ENCODE measurements at regions not wholly inside any gene's neighbourhood (a gene's known extent, or its start where the extent isn't known, plus 50 kb on each side); places are given as distances from the start of the nearest gene placed in this dataset.
"Not testable (repeated sequence)": the region's sequence is repeated elsewhere in the genome, so short reads cannot be mapped to it uniquely, and the experiment has no call there.

DNA sequence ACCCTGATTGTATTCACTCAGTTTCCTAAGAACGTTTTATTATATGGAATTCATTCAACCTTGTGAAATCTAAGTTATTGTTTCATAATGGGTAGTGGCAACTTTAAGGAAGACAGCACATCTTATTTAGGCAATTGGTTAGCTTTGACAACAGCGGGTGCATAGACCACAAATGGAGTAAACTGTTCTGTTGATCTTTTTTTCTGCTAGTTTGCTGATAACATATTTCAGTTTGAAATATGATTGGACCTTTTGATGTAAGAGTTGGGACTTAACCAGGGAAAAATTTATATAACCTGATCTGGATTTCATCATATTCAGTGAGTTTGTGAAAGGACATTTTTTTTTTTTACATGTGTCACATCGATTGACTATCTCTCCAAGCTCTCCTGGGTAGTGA lies 151.7 kb downstream of the HLX start:
- H3K4me3 Mint-ChIP-seq = no peak overlapping the region

DNA sequence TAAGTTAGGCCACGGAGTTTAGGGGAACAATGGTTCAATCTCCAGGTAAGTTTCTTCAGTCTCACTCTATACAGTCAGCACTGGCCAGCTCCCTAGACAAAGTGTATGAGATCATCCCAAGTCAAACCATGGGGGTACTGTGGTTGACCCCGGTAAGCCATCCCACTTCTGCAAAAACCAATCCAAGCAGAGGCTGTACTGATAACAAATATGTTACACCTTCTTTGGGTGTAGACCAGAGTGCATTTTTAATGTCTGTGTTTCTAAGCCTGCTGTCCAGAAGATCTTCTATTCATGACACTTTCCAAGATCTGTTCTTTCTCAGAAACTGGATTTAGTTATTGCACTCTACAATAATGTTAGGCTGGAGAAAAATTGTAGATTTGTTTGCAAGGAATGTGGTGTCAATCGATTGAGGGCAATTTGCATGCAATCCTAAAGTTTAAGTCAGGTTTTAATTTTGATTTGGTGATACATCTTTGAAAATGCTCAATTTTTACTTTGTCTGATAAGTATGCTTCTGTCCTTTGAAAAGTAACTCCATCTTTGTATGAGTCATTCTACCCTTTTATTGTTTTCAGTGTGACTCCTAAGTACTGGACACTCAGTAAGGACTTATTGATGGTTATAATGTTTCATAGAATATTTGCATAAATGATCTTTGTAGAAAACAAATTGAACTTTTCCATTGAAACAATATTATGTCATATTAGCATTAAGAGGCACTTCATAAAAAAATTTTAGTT lies 152.4 kb downstream of the HLX start:
- H3K36me3 Mint-ChIP-seq = no peaks in the 10 kb centered on the region
- H3K4me3 Mint-ChIP-seq = no peak overlapping the region
- H3K27me3 Mint-ChIP-seq = no peaks in the 10 kb centered on the region
- no peaks in the 10 kb centered on the region for H3K9me3 Mint-ChIP-seq (ENCODE audit: low read depth)
- no peak overlapping the region for H3K27ac Mint-ChIP-seq
- no peaks in the 10 kb centered on the region for H3K4me1 Mint-ChIP-seq (ENCODE audit: low read depth)

More for the DNA sequence above, 151.7 kb downstream of the HLX start:
- H3K27me3 Mint-ChIP-seq = no peaks in the 10 kb centered on the region
- no peaks in the 10 kb centered on the region for H3K4me1 Mint-ChIP-seq (ENCODE audit: low read depth)
- no peak overlapping the region for H3K27ac Mint-ChIP-seq
- no peaks in the 10 kb centered on the region for H3K36me3 Mint-ChIP-seq
- H3K9me3 Mint-ChIP-seq (ENCODE audit: low read depth) = no peaks in the 10 kb centered on the region

DNA sequence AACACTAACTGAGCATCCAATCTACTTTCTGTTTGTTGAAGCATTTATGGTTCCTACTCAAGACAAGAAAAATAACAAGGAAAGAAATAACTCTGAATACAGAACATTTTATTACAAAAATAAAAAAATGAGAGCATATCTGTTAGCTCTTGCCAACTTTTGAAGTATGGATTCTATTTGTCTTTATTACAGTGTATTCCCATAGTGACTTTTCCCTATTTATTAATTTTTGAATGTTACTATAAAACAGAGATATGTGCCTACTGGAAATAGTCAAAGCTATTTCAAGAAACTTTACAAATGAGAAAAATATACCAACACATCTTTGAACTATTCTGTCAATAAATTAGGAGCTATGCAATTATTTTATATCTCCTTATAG lies 153.0 kb downstream of the HLX start:
- Mint-ChIP-seq H3K4me3 (no peak overlapping the region), H3K36me3 (no peaks in the 10 kb centered on the region), H3K9me3 (ENCODE audit: low read depth) (no peaks in the 10 kb centered on the region), H3K27me3 (no peaks in the 10 kb centered on the region), H3K27ac (no peak overlapping the region), H3K4me1 (ENCODE audit: low read depth) (no peaks in the 10 kb centered on the region)

DNA sequence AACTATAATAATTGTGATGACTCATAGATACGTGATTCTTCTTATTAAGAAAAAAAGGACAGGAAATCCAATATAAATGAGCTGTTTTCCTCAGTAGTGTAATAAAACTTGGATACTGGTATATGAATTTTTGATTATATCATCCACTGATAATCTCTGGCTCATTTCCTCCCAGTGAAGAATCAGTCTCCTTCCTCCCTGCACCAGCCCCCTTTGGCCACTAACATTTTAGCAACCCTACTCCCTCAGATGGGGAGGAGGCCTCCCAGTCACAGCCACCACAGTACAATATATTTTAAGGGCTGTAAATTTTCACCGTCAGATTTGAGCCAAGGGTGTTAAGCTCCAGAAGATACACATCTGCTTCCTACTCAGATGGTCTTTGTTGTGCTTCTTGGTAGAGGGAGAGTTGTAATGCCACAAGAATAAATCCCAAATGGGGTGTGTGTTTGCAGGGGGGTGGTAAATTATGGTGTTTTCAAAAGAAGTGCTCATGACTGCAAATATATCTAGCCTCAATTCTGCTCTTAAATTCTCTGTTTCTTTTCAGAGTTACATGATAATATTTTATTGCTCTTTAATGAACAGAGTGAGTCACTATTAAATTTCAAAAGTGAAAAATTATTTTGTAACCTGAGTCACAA lies 153.5 kb downstream of the HLX start:
- H3K4me3 Mint-ChIP-seq = no peak overlapping the region
- H3K9me3 Mint-ChIP-seq (ENCODE audit: low read depth) = no peaks in the 10 kb centered on the region
- peaks cover 2% of the 10 kb centered on the region for H3K27me3 Mint-ChIP-seq
- no peak overlapping the region for H3K27ac Mint-ChIP-seq
- no peaks in the 10 kb centered on the region for H3K4me1 Mint-ChIP-seq (ENCODE audit: low read depth)
- H3K36me3 Mint-ChIP-seq = no peaks in the 10 kb centered on the region

DNA sequence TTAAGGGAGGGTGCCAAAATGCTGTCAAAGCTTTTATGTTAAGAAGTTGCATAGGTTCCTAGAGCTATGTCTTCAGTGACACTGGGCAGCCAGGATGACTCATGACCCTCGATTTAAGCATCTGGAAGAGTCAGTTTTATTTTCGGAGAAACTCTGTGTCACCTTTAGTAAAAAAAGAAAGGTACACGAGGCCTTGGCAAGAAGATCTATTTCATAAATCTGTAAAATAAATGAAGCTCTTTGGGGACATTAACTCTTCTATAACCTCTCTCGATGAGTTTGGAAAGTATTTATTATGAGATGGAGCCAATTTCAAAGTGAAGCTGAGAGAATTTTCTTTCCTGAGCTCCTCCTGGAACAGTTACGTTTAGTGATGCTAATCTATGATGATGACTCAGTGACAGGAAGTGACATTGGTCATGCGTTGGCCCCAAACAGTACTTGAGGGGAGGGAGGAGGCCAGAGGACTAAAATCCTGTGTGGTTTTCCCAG lies 156.5 kb downstream of the HLX start:
- H3K27ac Mint-ChIP-seq = no peak overlapping the region
- no peaks in the 10 kb centered on the region for H3K4me1 Mint-ChIP-seq (ENCODE audit: low read depth)
- H3K27me3 Mint-ChIP-seq = peaks cover 2% of the 10 kb centered on the region
- H3K9me3 Mint-ChIP-seq (ENCODE audit: low read depth) = no peaks in the 10 kb centered on the region
- H3K4me3 Mint-ChIP-seq = no peak overlapping the region
- H3K36me3 Mint-ChIP-seq = no peaks in the 10 kb centered on the region

DNA sequence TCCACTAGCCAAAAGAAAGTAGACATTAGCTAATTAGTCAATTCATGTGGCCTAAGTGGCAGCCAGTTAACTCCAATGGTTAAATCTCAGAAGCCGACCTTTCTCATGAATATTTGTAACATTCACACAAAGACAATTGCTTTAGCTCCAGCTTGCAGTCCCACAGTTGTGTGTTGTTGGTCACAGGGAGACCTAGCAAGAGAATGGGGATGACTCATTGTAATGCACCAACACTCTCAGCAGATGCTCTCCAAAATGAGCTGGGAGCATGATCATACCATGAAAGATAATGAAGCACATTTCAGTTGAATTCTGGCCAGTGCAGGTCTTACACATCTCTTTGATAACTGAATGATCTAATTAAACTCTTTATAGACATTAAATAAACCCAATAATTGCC lies 160.4 kb downstream of the HLX start:
- Mint-ChIP-seq H3K27ac (no peak overlapping the region), H3K27me3 (peaks cover 6% of the 10 kb centered on the region), H3K36me3 (no peaks in the 10 kb centered on the region), H3K9me3 (ENCODE audit: low read depth) (no peaks in the 10 kb centered on the region), H3K4me3 (no peak overlapping the region), H3K4me1 (ENCODE audit: low read depth) (no peaks in the 10 kb centered on the region)

DNA sequence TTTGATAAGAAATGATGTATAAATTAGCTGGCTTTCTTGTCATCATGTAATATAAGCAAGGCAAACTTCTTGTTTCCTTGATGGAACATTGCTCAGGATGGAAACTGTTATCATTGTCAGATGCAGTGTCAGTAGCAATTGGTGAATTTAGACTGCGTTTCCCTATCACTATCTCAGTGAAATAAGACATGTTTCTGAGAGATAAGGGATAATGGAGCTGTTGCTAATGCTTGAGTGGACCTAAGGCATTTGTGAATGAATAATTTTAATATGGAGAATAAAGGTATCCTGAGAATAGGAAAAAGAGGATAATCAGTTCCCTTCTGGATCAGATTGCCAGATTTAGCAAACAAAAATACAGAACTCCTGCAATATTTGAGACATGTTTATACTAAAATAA lies 160.9 kb downstream of the HLX start:
- Mint-ChIP-seq H3K27me3 (peaks cover 8% of the 10 kb centered on the region), H3K4me3 (no peak overlapping the region), H3K9me3 (ENCODE audit: low read depth) (no peaks in the 10 kb centered on the region), H3K36me3 (no peaks in the 10 kb centered on the region), H3K27ac (no peak overlapping the region), H3K4me1 (ENCODE audit: low read depth) (no peaks in the 10 kb centered on the region)

DNA sequence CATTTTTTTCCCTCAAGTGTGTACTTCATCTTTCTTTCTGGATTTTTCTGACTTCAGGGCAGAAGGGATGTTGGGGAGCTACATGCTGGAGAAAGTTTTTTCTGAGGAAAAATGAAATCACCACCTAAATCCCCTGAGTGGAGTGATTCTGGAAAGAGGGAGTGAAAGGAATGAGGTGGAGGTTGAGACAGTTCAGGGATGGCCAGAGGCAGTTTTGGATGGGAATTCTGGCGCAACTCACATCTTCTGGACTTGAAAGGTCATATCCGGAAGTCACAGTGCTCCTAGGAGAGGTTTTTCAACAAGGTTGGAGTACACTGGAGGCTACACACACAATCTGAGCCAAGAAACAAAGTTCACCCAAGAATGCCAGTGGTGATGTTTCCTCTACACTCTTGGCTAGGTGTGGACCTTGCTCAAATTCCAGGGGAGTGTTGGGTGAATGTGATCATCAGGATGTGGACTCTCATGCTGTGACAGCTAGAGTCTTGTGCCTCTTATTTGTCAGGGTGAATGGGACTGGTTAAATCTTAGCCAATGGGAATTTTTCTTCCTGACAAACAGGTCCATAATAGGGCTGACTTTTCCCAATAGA lies 161.5 kb downstream of the HLX start:
- Mint-ChIP-seq H3K27ac (no peak overlapping the region), H3K9me3 (ENCODE audit: low read depth) (no peaks in the 10 kb centered on the region)

DNA sequence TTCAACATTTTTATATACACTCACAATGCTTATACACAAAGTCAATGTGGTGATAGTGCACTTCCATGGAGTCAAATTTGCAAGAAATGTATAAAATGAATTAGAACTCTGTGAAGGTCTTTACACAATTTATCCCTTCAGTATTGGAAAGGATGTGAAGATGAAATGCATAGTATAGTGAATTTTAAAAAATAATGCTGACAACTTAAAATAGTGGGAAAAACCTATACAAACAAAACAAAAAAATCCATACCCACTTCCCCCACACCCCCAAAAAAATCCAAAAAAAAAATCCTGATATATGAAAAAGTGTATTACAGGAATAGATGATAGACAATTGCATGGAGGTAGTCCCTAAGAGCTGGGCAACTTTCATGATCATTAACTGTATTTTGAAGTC lies 165.3 kb downstream of the HLX start:
- Mint-ChIP-seq H3K36me3 (no peaks in the 10 kb centered on the region), H3K4me1 (ENCODE audit: low read depth) (no peaks in the 10 kb centered on the region), H3K27me3 (peaks cover 7% of the 10 kb centered on the region), H3K9me3 (ENCODE audit: low read depth) (no peaks in the 10 kb centered on the region), H3K27ac (no peak overlapping the region), H3K4me3 (no peak overlapping the region)

More for the DNA sequence above, 161.5 kb downstream of the HLX start:
- peaks cover 9% of the 10 kb centered on the region for H3K27me3 Mint-ChIP-seq
- H3K4me1 Mint-ChIP-seq (ENCODE audit: low read depth) = no peaks in the 10 kb centered on the region
- no peaks in the 10 kb centered on the region for H3K36me3 Mint-ChIP-seq
- no peak overlapping the region for H3K4me3 Mint-ChIP-seq

DNA sequence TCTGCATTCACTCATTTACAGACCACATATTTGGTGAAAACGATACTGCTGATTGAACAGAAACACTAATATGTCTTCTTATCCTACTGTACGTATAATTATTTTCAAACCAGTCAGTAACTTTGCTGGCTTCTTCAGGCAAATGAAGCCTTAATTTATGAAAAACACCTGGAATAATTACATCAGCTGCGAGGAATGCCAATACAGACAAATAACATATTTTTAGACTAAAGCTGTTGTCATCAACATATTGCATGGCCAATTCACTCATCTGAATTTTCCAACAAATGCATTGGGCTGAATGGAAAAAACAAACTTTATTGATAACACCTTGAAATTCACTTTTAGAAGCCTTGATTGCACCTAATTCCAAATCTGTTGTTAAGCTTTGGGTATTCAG lies 165.9 kb downstream of the HLX start:
- Mint-ChIP-seq H3K27me3 (peaks cover 7% of the 10 kb centered on the region), H3K4me3 (no peak overlapping the region), H3K9me3 (ENCODE audit: low read depth) (no peaks in the 10 kb centered on the region), H3K4me1 (ENCODE audit: low read depth) (no peaks in the 10 kb centered on the region), H3K36me3 (no peaks in the 10 kb centered on the region), H3K27ac (no peak overlapping the region)

DNA sequence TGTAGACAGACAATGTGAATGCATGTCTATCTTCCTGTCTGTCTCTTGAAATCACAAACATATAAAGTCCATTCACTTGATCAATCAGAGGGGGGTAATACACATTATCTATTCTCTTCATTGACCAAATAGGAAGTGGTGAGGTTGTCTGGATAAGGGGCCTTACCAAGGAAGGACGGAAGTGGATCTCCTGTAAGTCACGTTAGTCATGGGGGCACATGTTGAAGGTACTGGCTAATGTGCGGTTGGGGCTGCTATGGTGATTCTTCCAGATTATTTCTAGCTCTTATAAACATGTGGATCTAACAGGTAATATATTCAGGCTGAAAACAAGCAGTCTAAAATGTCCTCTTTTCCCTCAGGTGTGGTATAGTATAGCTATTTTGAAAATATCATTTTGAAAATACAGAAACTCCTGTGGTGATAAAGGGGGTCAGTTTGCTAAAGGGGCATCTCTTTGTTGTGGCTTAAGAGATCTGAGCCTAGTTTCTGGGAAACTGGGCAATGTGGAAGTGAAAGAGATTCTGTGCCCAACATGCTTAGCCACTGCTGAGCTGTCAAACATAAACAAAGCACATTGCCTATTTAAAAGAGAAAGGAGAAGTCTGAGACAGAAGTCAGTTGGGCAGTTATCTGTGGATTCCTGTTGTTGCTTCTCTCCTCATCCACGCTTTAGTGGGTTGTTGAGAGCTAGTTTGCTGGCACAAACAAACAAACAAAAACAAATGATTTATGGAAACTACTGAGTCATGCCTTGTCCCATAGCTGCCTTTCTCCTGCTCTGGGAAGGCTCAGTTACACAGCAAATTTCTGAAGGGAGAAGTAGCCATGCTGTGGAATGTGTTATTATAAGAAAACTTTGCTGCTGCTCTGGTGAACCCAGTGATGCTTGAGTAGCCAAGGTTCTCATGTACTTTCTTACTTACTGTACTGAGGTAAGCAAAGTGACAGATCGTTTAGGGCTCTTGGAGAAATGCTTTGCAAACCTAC lies 166.9 kb downstream of the HLX start:
- Mint-ChIP-seq H3K36me3 (no peaks in the 10 kb centered on the region), H3K27ac (no peak overlapping the region), H3K9me3 (ENCODE audit: low read depth) (no peaks in the 10 kb centered on the region), H3K4me3 (no peak overlapping the region), H3K27me3 (peaks cover 7% of the 10 kb centered on the region), H3K4me1 (ENCODE audit: low read depth) (no peaks in the 10 kb centered on the region)

DNA sequence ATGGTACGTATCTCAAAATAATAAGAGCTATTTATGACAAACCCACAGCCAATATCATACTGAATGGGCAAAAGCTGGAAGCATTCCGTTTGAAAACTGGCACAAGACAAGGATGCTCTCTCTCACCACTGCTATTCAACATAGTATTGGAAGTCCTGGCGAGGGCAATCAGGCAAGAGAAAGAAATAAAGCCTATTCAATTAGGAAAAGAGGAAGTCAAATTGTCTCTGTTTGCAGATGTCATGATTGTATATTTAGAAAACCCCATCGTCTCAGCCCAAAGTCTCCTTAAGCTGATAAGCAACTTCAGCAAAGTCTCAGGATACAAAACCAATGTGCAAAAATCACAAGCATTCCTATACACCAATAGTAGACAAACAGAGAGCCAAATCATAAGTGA lies 172.1 kb downstream of the HLX start:
- H3K27ac Mint-ChIP-seq; H3K4me1 Mint-ChIP-seq (ENCODE audit: low read depth); H3K36me3 Mint-ChIP-seq; H3K27me3 Mint-ChIP-seq; H3K9me3 Mint-ChIP-seq (ENCODE audit: low read depth); H3K4me3 Mint-ChIP-seq: not testable (repeated sequence)

DNA sequence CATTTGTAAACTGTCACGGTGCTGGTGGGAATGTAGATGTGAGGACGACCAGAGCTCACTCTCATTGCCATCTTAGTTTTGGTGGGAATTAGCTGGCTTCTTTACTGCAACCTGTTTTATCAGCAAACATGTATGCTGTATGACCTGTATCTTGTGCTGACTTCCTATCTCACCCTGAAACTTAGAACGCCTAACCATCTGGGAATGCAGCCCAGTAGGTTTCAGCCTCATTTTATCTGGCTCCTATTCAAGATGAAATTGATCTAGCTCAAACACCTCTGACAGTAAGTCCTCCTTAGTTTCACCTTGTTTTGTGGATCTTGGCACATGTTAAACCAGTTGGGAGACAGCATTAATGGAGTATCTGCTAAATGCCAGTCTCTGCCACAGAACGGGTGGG lies 174.6 kb downstream of the HLX start:
- Mint-ChIP-seq H3K36me3 (no peaks in the 10 kb centered on the region), H3K27me3 (peaks cover 2% of the 10 kb centered on the region), H3K9me3 (ENCODE audit: low read depth) (no peaks in the 10 kb centered on the region), H3K27ac (no peak overlapping the region), H3K4me3 (no peak overlapping the region), H3K4me1 (ENCODE audit: low read depth) (no peaks in the 10 kb centered on the region)

DNA sequence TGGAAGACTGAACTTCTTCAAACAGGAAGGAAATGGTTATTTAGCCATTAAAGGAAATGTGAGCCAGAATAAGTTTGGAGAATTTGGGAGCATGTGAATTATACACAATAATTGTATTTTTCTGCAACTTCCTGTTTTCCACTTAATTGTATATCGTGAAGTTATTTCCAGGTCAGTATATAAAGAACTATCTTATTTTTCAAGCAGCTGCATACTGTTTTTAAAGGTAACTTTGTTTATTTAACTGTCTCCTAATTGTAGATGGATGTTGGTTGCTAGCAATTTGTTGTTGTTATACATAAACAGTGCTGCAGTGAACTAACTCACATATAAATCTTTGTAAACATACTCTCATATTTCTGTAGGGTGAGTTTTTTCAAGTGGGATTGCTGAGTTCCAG lies 180.3 kb downstream of the HLX start:
- Mint-ChIP-seq H3K36me3 (no peaks in the 10 kb centered on the region), H3K9me3 (ENCODE audit: low read depth) (no peaks in the 10 kb centered on the region), H3K4me1 (ENCODE audit: low read depth) (no peaks in the 10 kb centered on the region), H3K4me3 (no peak overlapping the region), H3K27ac (no peak overlapping the region), H3K27me3 (peaks cover 4% of the 10 kb centered on the region)

DNA sequence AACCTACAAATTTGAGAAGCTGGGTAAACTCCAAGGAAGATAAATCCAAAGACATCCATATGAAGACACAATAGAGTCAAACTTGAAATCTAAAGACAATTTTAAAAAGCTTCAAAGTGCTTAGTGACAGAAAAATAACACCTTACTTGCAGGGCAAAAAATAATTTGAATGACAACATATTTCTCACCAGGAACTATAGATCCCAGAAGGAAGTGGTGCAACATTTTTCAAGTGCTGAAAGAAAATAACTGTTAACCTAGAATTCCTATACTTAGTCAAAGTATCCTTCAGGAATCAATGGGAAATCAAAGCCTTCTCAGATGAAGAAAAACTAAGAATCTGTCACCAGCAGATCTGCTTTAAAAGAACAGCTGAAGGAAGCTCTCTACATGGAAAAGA lies 184.4 kb downstream of the HLX start:
- Mint-ChIP-seq H3K9me3 (ENCODE audit: low read depth) (no peaks in the 10 kb centered on the region), H3K4me3 (no peak overlapping the region), H3K27me3 (peaks cover 2% of the 10 kb centered on the region), H3K27ac (no peak overlapping the region), H3K36me3 (no peaks in the 10 kb centered on the region), H3K4me1 (ENCODE audit: low read depth) (no peaks in the 10 kb centered on the region)
